B cell (primary cell): ENCODE measurements at regions not wholly inside any gene's neighbourhood (a gene's known extent, or its start where the extent isn't known, plus 50 kb on each side); places are given as distances from the start of the nearest gene placed in this dataset.

Experiments used
- ATAC-seq: fragments of 200-7000 bp; cut with Tn5 transposase; one replicate; pipeline ENCODE4 v1.10.0; 2021; ENCODE audit warnings: low read depth, mild to moderate bottlenecking, moderate number of reproducible peaks, moderate library complexity
- CTCF ChIA-PET: fragments of 350-600 bp; sonication (Branson Sonifier 250); formaldehyde crosslinking; loops from one replicate; lab custom pipeline; 2021; ENCODE audit warnings: antibody characterized with exemption, inconsistent platforms; lab: Charles Lee
- POLR2A ChIA-PET: fragments of 350-600 bp; sonication (Branson Sonifier 250); formaldehyde crosslinking; loops from one replicate; lab custom pipeline; 2021; ENCODE audit warnings: antibody characterized with exemption; lab: Charles Lee
- DNase-seq: peaks from one replicate; pipeline ENCODE4 v3.0.0; 2013
- H2AFZ ChIP-seq: 2 replicates; pipeline ENCODE4 v1.6.1; 2012; ENCODE audit warnings: mild to moderate bottlenecking, low read depth, low read length; ENCODE audit not compliant: insufficient read depth, poor library complexity, severe bottlenecking
- H3K27ac ChIP-seq, 2 donors: 1 replicate in 1 of 2; 2 replicates in 1 of 2; pipeline ENCODE4 v1.5.1; 2012 to 2013; ENCODE audit warnings: low read length in 2 of 2, mild to moderate bottlenecking in 2 of 2, moderate library complexity in 1 of 2
- H3K27me3 ChIP-seq, 4 experiments: fragments of 200-600 bp in 1 of 4; sonication (generic) in 1 of 4; replicated peaks in 1 of 4; 1 replicate in 2 of 4; 2 replicates in 2 of 4; pipeline versions ENCODE4 v1.6.1 to v1.7.0; 2013 to 2016; ENCODE audit warnings: low read length in 3 of 4, mild to moderate bottlenecking in 2 of 4, mixed read lengths in 1 of 4, moderate library complexity in 1 of 4; ENCODE audit not compliant: insufficient read depth in 4 of 4, control insufficient read depth in 3 of 4; ENCODE audit errors: control extremely low read depth in 1 of 4
- H3K36me3 ChIP-seq, 2 experiments: replicated peaks in 1 of 2; 1 replicate in 1 of 2; 2 replicates in 1 of 2; pipeline versions ENCODE4 v1.6.1 to v1.7.1; 2013; ENCODE audit warnings: low read length in 1 of 2; ENCODE audit not compliant: insufficient read depth in 2 of 2, control insufficient read depth in 1 of 2; ENCODE audit errors: control extremely low read depth in 1 of 2, extremely low read depth in 1 of 2
- H3K4me1 ChIP-seq, 2 donors: fragments of 200-600 bp in 1 of 2; sonication (generic) in 1 of 2; 1 replicate in 1 of 2; 2 replicates in 1 of 2; pipeline versions ENCODE4 v1.5.1 to v1.6.1; 2013 to 2017; ENCODE audit warnings: low read length in 2 of 2; ENCODE audit not compliant: control insufficient read depth in 2 of 2, insufficient read depth in 2 of 2
- H3K4me2 ChIP-seq: replicated peaks from 2 replicates; pipeline ENCODE3; 2012; ENCODE audit warnings: mild to moderate bottlenecking, low read depth, low read length; ENCODE audit not compliant: poor library complexity, severe bottlenecking
- H3K4me3 ChIP-seq, 5 experiments: fragments of 200-600 bp in 1 of 5; sonication (generic) in 1 of 5; 1 replicate in 3 of 5; 2 replicates in 2 of 5; pipeline versions ENCODE4 v1.5.1 to v1.7.0; 2011 to 2016; ENCODE audit warnings: low read length in 4 of 5, mild to moderate bottlenecking in 4 of 5, low read depth in 2 of 5, control low read depth in 1 of 5, moderate library complexity in 1 of 5; ENCODE audit not compliant: insufficient read depth in 1 of 5; ENCODE audit errors: control extremely low read depth in 1 of 5, extremely low read depth in 1 of 5
- H3K79me2 ChIP-seq: fragments of 200-600 bp; sonication (generic); one replicate; pipeline ENCODE4 v1.6.0; 2016; ENCODE audit warnings: low read length; ENCODE audit not compliant: control insufficient read depth, insufficient read depth
- H3K9ac ChIP-seq: fragments of 200-600 bp; sonication (generic); 2 replicates; pipeline ENCODE4 v1.6.1; 2017; ENCODE audit warnings: mild to moderate bottlenecking, low read length, moderate library complexity
- H3K9me3 ChIP-seq, 3 donors: one replicate each; pipeline versions ENCODE4 v1.6.1 to v1.7.1; 2013; ENCODE audit warnings: low read length in 2 of 3; ENCODE audit not compliant: control insufficient read depth in 2 of 3, insufficient read depth in 1 of 3; ENCODE audit errors: control extremely low read depth in 1 of 3
- H4K20me1 ChIP-seq: 2 replicates; pipeline ENCODE4 v1.6.0; 2012; ENCODE audit warnings: mild to moderate bottlenecking, low read length; ENCODE audit not compliant: insufficient read depth, control insufficient read depth, poor library complexity, severe bottlenecking
- H3K27ac Mint-ChIP-seq: one replicate; pipeline ENCODE4 v1.8.0; 2021; ENCODE audit warnings: mixed read lengths
- H3K27me3 Mint-ChIP-seq: one replicate; pipeline ENCODE4 v1.8.0; 2021; ENCODE audit warnings: mixed read lengths
- H3K4me1 Mint-ChIP-seq: one replicate; pipeline ENCODE4 v1.8.0; 2021; ENCODE audit warnings: mixed read lengths
- H3K4me3 Mint-ChIP-seq: one replicate; pipeline ENCODE4 v1.8.0; 2021; ENCODE audit warnings: mixed read lengths
- H3K9me3 Mint-ChIP-seq: one replicate; pipeline ENCODE4 v1.8.0; 2022; ENCODE audit warnings: mixed read lengths; ENCODE audit not compliant: insufficient read depth
- CTCF ChIP-seq: fragments of 200-600 bp; IDR thresholded peaks from one replicate; pipeline ENCODE4 v1.8.0; 2022; ENCODE audit warnings: antibody characterized with exemption, mild to moderate bottlenecking
- EZH2 ChIP-seq: IDR thresholded peaks from 2 replicates; pipeline ENCODE4 v1.6.1; 2012; ENCODE audit warnings: borderline replicate concordance, low read depth, mild to moderate bottlenecking, moderate library complexity, low read length; ENCODE audit not compliant: insufficient read depth, poor library complexity, severe bottlenecking
- WGBS: methylation state at CpG from one replicate; pipeline ENCODE4 v1.1.5; 2013; ENCODE audit warnings: missing lambda C conversion rate; ENCODE audit not compliant: insufficient coverage; 5-methylcytosine and 5-hydroxymethylcytosine counted together
- intact Hi-C: fragments of 100-400 bp; cut with micrococcal nuclease; formaldehyde crosslinking; loops from one replicate; pipeline ENCODE4 v1.10.0; 2022

- Mint-ChIP-seq H3K27me3 (peaks cover 4% of the 10 kb centered on the region), H3K27ac (no peak overlapping the region), H3K9me3 (no peaks in the 10 kb centered on the region), H3K4me3 (no peak overlapping the region), H3K4me1 (no peaks in the 10 kb centered on the region)
- no peak for ATAC-seq
- no peak overlapping the region for H3K9ac ChIP-seq
- no peaks in the 10 kb centered on the region for H3K4me1 ChIP-seq
- H3K4me3 ChIP-seq: no peak overlapping the region
- H3K27ac ChIP-seq: no peak overlapping the region
- H3K36me3 ChIP-seq: no peaks in the 10 kb centered on the region
- no peak for DNase-seq
- no peak overlapping the region for H2AFZ ChIP-seq
- intact Hi-C loops: no loop called here
- no peaks in the 10 kb centered on the region for H3K79me2 ChIP-seq
- H3K4me2 ChIP-seq: no peak overlapping the region
- POLR2A ChIA-PET: no interaction called here
- H3K9me3 ChIP-seq: no peaks in the 10 kb centered on the region
- H4K20me1 ChIP-seq: no peaks in the 10 kb centered on the region
- no peaks in the 10 kb centered on the region for H3K27me3 ChIP-seq
- CTCF ChIA-PET: no interaction called here
- TF ChIP-seq CTCF (no peak), EZH2 (no peak)
Observed at GRCh38 chr9:3099646-3100045, 255.8 kb upstream of the PUM3 start.

DNA sequence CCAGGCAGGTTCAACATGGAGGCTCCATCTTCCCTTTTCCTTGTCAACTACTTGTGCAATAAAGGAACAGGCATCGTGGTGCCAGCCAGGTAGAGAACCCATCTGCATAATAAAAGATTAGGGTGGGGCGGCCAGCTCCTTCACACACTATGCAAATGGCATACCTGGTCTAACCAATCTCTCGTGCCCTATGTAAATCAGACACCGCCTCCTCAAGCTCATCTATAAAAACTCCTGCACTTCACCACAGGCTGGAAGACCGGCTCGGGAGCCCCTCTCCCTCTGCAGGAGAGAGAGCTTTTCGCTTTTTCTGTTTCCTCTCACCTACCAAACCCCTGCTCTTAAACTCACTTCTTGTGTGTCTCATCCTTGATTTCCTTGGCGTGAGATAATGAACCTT, 244.3 kb upstream of the PUM3 start:
- no peaks in the 10 kb centered on the region for H3K79me2 ChIP-seq
- no peaks in the 10 kb centered on the region for H3K4me1 Mint-ChIP-seq
- ChIA-PET CTCF (no interaction called here), POLR2A (no interaction called here)
- no peaks in the 10 kb centered on the region for H4K20me1 ChIP-seq
- no peaks in the 10 kb centered on the region for H3K36me3 ChIP-seq
- H3K9ac ChIP-seq: no peak overlapping the region
- H3K9me3 ChIP-seq: no peaks in the 10 kb centered on the region
- no peak overlapping the region for H2AFZ ChIP-seq
- DNase-seq (no peak), ATAC-seq (no peak)
- no peak overlapping the region for H3K4me3 ChIP-seq
- no peaks in the 10 kb centered on the region for H3K4me1 ChIP-seq
- WGBS: 89% methylated on average over 5 of the region's 8 CpGs
- no peaks in the 10 kb centered on the region for H3K9me3 Mint-ChIP-seq
- no peaks in the 10 kb centered on the region for H3K27me3 ChIP-seq
- intact Hi-C loops: no loop called here
- no peak for TF ChIP-seq EZH2
- no peak for TF ChIP-seq CTCF
- no peak overlapping the region for H3K4me3 Mint-ChIP-seq
- no peak overlapping the region for H3K4me2 ChIP-seq
- peaks cover 4% of the 10 kb centered on the region for H3K27me3 Mint-ChIP-seq
- no peak overlapping the region for H3K27ac ChIP-seq
- H3K27ac Mint-ChIP-seq: no peak overlapping the region
